ENCODE measurements at regions not wholly inside any gene's neighbourhood (a gene's known extent, or its start where the extent isn't known, plus 50 kb on each side); places are given as distances from the start of the nearest gene placed in this dataset.

- TF ChIP-seq CTCF (IDR thresholded peaks at IDR 0.05; ENCODE audit: insufficient read depth, low read length, poor library complexity, severe bottlenecking) = no peak
- no peak for TF ChIP-seq EZH2phosphoT487 (conservative IDR thresholded peaks at IDR 0.05; ENCODE audit: low read length)
- no peak overlapping the region for H2AFZ ChIP-seq (ENCODE audit: low read depth, low read length, severe bottlenecking)
- H3K9ac ChIP-seq (ENCODE audit: low read length) = no peak overlapping the region
- no peak overlapping the region for H3K4me2 ChIP-seq (ENCODE audit: low read depth, low read length, poor library complexity, severe bottlenecking)
- H3K4me3 ChIP-seq (ENCODE audit: insufficient read depth, low read length, poor library complexity, severe bottlenecking) = no peak overlapping the region
- no peaks in the 10 kb centered on the region for H4K20me1 ChIP-seq (ENCODE audit: low read depth, low read length)
- no peaks in the 10 kb centered on the region for H3K9me3 ChIP-seq (ENCODE audit: insufficient read depth, low read length)
- H3K79me2 ChIP-seq (ENCODE audit: insufficient read depth, low read length) = no peaks in the 10 kb centered on the region
- H3K27me3 ChIP-seq (ENCODE audit: low read length) = no peaks in the 10 kb centered on the region
- H3K27ac ChIP-seq (ENCODE audit: low read depth, low read length) = no peak overlapping the region
- no peaks in the 10 kb centered on the region for H3F3A ChIP-seq (ENCODE audit: insufficient read depth)
- H3K36me3 ChIP-seq (ENCODE audit: low read length) = no peaks in the 10 kb centered on the region
- H3K9me2 ChIP-seq (replicated peaks; ENCODE audit: insufficient read depth, low read length) = no peaks in the 10 kb centered on the region
Observed at GRCh38 chr5:89228355-89228754, 345.4 kb upstream of the MEF2C start.

- no peak overlapping the region for H2AFZ ChIP-seq (ENCODE audit: low read depth, low read length, severe bottlenecking)
Observed at GRCh38 chr5:89218364-89218763, 335.4 kb upstream of the MEF2C start.

GRCh38 chr5:89216606-89217005 is 333.6 kb upstream of the MEF2C start:
- Histone ChIP-seq H3K4me2 (ENCODE audit: low read depth, low read length, poor library complexity, severe bottlenecking) (no peak overlapping the region), H3K27me3 (ENCODE audit: low read length) (no peaks in the 10 kb centered on the region), H3K9me2 (replicated peaks; ENCODE audit: insufficient read depth, low read length) (no peaks in the 10 kb centered on the region), H2AFZ (ENCODE audit: low read depth, low read length, severe bottlenecking) (no peak overlapping the region), H3K36me3 (ENCODE audit: low read length) (no peaks in the 10 kb centered on the region), H4K20me1 (ENCODE audit: low read depth, low read length) (no peaks in the 10 kb centered on the region), H3K79me2 (ENCODE audit: insufficient read depth, low read length) (no peaks in the 10 kb centered on the region), H3K9ac (ENCODE audit: low read length) (no peak overlapping the region), H3K4me3 (ENCODE audit: insufficient read depth, low read length, poor library complexity, severe bottlenecking) (no peak overlapping the region), H3K27ac (ENCODE audit: low read depth, low read length) (no peak overlapping the region), H3F3A (ENCODE audit: insufficient read depth) (no peaks in the 10 kb centered on the region), H3K9me3 (ENCODE audit: insufficient read depth, low read length) (no peaks in the 10 kb centered on the region)
- no peak for TF ChIP-seq CTCF (IDR thresholded peaks at IDR 0.05; ENCODE audit: insufficient read depth, low read length, poor library complexity, severe bottlenecking)
- TF ChIP-seq EZH2phosphoT487 (conservative IDR thresholded peaks at IDR 0.05; ENCODE audit: low read length) = no peak

More at GRCh38 chr5:89218364-89218763, 335.4 kb upstream of the MEF2C start:
- Histone ChIP-seq H3K4me2 (ENCODE audit: low read depth, low read length, poor library complexity, severe bottlenecking) (no peak overlapping the region), H3K36me3 (ENCODE audit: low read length) (no peaks in the 10 kb centered on the region), H3K79me2 (ENCODE audit: insufficient read depth, low read length) (no peaks in the 10 kb centered on the region), H3K9me3 (ENCODE audit: insufficient read depth, low read length) (no peaks in the 10 kb centered on the region), H3K9ac (ENCODE audit: low read length) (no peak overlapping the region), H3K9me2 (replicated peaks; ENCODE audit: insufficient read depth, low read length) (no peaks in the 10 kb centered on the region), H3K4me3 (ENCODE audit: insufficient read depth, low read length, poor library complexity, severe bottlenecking) (no peak overlapping the region), H3K27ac (ENCODE audit: low read depth, low read length) (no peak overlapping the region), H4K20me1 (ENCODE audit: low read depth, low read length) (no peaks in the 10 kb centered on the region), H3K27me3 (ENCODE audit: low read length) (no peaks in the 10 kb centered on the region), H3F3A (ENCODE audit: insufficient read depth) (no peaks in the 10 kb centered on the region)
- TF ChIP-seq CTCF (IDR thresholded peaks at IDR 0.05; ENCODE audit: insufficient read depth, low read length, poor library complexity, severe bottlenecking) = no peak
- TF ChIP-seq EZH2phosphoT487 (conservative IDR thresholded peaks at IDR 0.05; ENCODE audit: low read length) = no peak

Data from SU-DHL-6 (cell line).